ENCODE measurements at regions not wholly inside any gene's neighbourhood (a gene's known extent, or its start where the extent isn't known, plus 50 kb on each side); places are given as distances from the start of the nearest gene placed in this dataset.

- H3K27me3 ChIP-seq, result no peaks in the 10 kb centered on the region
- H3K27ac ChIP-seq, result no peak overlapping the region
- no peaks in the 10 kb centered on the region for H3K36me3 ChIP-seq
- no peak overlapping the region for H3K4me3 ChIP-seq (ENCODE audit: low read depth in 1 of 2, low read length in 1 of 2)
- H3K9me3 ChIP-seq, result no peaks in the 10 kb centered on the region
- TF ChIP-seq CTCF (IDR thresholded peaks at IDR 0.05), result no peak
- peaks cover 0 to 9% of the 10 kb centered on the region in 2 experiments for H3K4me1 ChIP-seq (ENCODE audit: control insufficient read depth in 1 of 2, insufficient read depth in 1 of 2, low read depth in 1 of 2, low read length in 1 of 2)
Observed at GRCh38 chr14:58820032-58820431, 182.3 kb downstream of the DACT1 start.

GRCh38 chr14:58821421-58821820 lies 183.7 kb downstream of the DACT1 start:
- no peaks in the 10 kb centered on the region for H3K9me3 ChIP-seq
- no peak overlapping the region for H3K27ac ChIP-seq
- H3K4me1 ChIP-seq (ENCODE audit: control insufficient read depth in 1 of 2, insufficient read depth in 1 of 2, low read depth in 1 of 2, low read length in 1 of 2), result peaks cover 0 to 9% of the 10 kb centered on the region in 2 experiments
- no peaks in the 10 kb centered on the region for H3K27me3 ChIP-seq
- no peaks in the 10 kb centered on the region for H3K36me3 ChIP-seq
- no peak for TF ChIP-seq CTCF (IDR thresholded peaks at IDR 0.05)
- H3K4me3 ChIP-seq (ENCODE audit: low read depth in 1 of 2, low read length in 1 of 2), result no peak overlapping the region

- peaks cover 0 to 9% of the 10 kb centered on the region in 2 experiments for H3K4me1 ChIP-seq (ENCODE audit: control insufficient read depth in 1 of 2, insufficient read depth in 1 of 2, low read depth in 1 of 2, low read length in 1 of 2)
- TF ChIP-seq CTCF (IDR thresholded peaks at IDR 0.05), result no peak
- no peaks in the 10 kb centered on the region for H3K27me3 ChIP-seq
- no peak overlapping the region for H3K27ac ChIP-seq
- H3K9me3 ChIP-seq, result no peaks in the 10 kb centered on the region
- H3K4me3 ChIP-seq (ENCODE audit: low read depth in 1 of 2, low read length in 1 of 2), result no peak overlapping the region
- H3K36me3 ChIP-seq, result no peaks in the 10 kb centered on the region
Observed at GRCh38 chr14:58822856-58823255, 185.1 kb downstream of the DACT1 start.

GRCh38 chr14:58823312-58823711 lies 185.6 kb downstream of the DACT1 start:
- peaks cover 0 to 9% of the 10 kb centered on the region in 2 experiments for H3K4me1 ChIP-seq (ENCODE audit: control insufficient read depth in 1 of 2, insufficient read depth in 1 of 2, low read depth in 1 of 2, low read length in 1 of 2)
- no peak for TF ChIP-seq CTCF (IDR thresholded peaks at IDR 0.05)
- no peak overlapping the region for H3K4me3 ChIP-seq (ENCODE audit: low read depth in 1 of 2, low read length in 1 of 2)
- H3K27ac ChIP-seq, result no peak overlapping the region
- H3K36me3 ChIP-seq, result no peaks in the 10 kb centered on the region
- H3K27me3 ChIP-seq, result no peaks in the 10 kb centered on the region
- no peaks in the 10 kb centered on the region for H3K9me3 ChIP-seq

GRCh38 chr14:58824106-58824505 lies 186.3 kb downstream of the DACT1 start:
- Histone ChIP-seq H3K27me3 (no peaks in the 10 kb centered on the region), H3K4me3 (ENCODE audit: low read depth in 1 of 2, low read length in 1 of 2) (no peak overlapping the region), H3K4me1 (ENCODE audit: control insufficient read depth in 1 of 2, insufficient read depth in 1 of 2, low read depth in 1 of 2, low read length in 1 of 2) (peaks cover 0 to 9% of the 10 kb centered on the region in 2 experiments), H3K36me3 (no peaks in the 10 kb centered on the region), H3K27ac (no peak overlapping the region), H3K9me3 (no peaks in the 10 kb centered on the region)
- TF ChIP-seq CTCF (IDR thresholded peaks at IDR 0.05), result no peak

GRCh38 chr14:58824796-58825195 lies 187.0 kb downstream of the DACT1 start:
- Histone ChIP-seq H3K4me1 (ENCODE audit: control insufficient read depth in 1 of 2, insufficient read depth in 1 of 2, low read depth in 1 of 2, low read length in 1 of 2) (peaks cover 0 to 4% of the 10 kb centered on the region in 2 experiments), H3K36me3 (no peaks in the 10 kb centered on the region), H3K9me3 (no peaks in the 10 kb centered on the region), H3K4me3 (ENCODE audit: low read depth in 1 of 2, low read length in 1 of 2) (no peak overlapping the region), H3K27me3 (no peaks in the 10 kb centered on the region), H3K27ac (no peak overlapping the region)
- TF ChIP-seq CTCF (IDR thresholded peaks at IDR 0.05), result no peak
